ENCODE measurements at regions not wholly inside any gene's neighbourhood (a gene's known extent, or its start where the extent isn't known, plus 50 kb on each side); places are given as distances from the start of the nearest gene placed in this dataset.

GRCh38 chr15:70165716-70166284 lies 68.1 kb upstream of the TLE3 start:
- DNase-seq (ENCODE audit: low read depth in 2 of 2), result no peak

DNA sequence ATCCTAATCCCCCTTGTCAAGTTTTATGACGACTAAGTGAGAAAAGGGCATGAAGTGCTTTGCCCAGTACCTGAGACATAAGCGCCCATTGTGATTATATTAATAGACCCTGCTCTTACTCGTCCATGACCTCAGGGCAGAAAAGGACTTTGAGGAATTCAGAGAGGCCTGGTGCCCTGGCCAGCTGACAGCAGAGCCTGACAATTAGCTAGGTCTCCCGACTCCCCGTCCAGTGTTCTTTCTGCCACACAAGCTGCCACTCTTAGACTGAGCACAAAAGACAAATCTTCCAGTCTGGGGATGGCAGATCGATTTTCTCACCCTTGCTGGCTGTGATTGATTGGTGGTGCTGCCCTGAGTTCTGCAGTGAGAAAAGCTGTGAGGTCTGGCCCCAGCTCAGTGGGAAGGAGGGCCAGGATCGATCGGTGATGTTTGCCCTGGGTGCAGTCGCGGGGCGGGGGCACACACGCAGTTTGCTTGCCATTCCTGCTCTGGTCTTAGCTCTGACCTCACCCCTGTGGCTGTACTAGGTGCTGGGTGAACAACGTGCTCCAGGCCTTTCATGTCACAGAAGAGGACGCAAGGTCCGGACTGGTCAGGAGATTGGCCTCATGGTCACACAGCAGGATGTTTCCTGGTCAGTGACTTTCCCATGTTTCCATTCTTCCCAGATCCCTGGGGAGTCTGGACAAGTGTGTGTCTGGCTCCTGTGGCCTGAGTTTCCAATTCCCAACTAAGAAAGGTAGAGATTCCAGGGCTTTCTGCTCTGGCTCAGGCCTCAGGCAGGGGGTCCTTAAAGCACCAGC lies 67.4 kb upstream of the TLE3 start:
- DNase-seq (ENCODE audit: low read depth in 2 of 2), result no peak

DNA sequence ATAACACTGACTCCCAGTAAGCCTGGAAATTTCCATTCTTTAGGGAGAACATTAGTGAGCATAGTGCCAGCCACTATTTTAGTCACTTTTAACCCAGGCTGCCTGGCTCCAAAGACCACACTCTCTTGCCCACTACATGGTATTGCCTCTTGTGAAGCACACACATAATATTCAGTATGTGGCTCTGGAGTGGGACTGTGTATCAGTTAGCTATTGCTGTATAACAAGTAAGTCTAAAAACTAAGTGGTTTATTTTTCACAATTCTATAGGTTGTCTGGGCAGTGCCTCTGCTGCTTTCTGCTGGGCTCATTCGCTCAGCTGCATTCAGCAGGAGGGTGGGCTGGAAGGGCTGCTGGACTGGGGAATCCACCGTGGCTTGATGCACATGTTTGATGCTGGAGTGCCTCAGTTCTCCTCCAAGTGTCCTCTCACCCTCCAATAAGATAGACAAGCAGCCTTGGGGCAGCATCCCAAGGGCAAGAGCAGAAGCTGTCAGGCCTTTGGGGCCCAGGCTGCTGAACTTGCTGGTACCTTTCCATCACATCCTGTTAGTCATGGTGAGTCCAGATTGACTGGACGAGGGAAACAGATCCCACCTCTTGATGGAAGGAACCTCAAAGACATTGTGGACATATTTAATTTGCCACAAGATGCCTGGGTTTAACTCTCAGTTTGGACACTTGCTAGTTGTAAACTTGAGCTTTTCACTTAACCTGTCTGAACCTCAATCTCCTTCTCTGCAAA lies 66.6 kb upstream of the TLE3 start:
- no peak for DNase-seq (ENCODE audit: low read depth in 2 of 2)

DNA sequence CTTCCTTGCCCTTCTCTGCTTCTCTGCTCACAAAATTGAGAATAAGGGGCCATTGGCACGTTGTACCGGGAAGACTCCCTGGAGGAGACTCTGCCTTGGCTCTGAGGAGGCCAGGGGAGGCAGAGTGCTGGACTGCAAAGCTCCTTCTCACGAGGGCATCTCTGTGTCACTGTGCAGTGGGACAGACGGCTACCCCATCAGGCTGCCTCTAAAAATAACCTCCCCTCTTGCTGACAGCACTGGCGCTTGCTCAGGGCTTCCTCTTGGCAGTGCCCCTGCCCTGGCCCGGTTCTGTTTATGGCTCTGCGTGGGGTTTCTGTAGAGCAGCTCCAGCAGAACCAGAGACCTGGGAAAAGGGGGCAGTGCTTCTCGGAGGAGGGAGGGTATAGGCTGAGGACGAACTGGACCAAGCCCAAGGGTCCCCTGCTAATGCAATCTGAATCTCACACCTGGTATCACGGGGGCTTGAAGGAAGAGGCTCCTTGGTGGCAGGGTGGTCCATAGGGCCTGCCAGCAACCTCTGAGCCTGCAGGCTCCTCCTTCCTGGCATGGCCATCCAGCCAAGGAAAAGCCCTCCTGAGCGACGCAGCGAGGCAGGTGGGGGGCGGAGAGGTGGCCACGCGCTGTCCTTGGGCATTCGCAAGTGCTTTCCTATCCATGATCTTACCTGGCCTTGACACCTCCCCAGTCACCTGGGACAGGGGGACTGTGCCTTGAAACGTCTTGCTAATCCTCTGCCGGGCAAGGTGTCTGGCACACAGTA lies 63.3 kb upstream of the TLE3 start:
- DNase-seq (ENCODE audit: low read depth in 2 of 2), result no peak

- no peak for DNase-seq (ENCODE audit: low read depth in 2 of 2)
Observed at GRCh38 chr15:70160267-70160666, 62.5 kb upstream of the TLE3 start.

DNA sequence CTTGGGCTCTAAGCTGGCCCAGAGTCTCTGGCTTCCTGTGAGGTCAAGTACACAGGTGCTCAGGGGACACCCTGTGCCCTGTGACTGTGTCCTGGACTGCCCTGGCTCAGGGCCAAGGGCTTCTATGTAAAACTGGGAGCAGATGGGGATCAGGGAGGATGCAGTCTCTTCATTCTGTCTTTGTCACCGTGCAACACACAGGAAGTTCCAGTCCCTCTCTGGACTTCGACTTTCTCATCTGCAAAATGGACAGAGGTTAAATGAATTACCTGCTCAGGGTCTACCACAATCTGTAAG lies 61.9 kb upstream of the TLE3 start:
- no peak for DNase-seq (ENCODE audit: low read depth in 2 of 2)

GRCh38 chr15:70159001-70159712 lies 61.4 kb upstream of the TLE3 start:
- no peak for DNase-seq (ENCODE audit: low read depth in 2 of 2)

GRCh38 chr15:70158309-70159000 lies 60.7 kb upstream of the TLE3 start:
- DNase-seq (ENCODE audit: low read depth in 2 of 2), result no peak

DNA sequence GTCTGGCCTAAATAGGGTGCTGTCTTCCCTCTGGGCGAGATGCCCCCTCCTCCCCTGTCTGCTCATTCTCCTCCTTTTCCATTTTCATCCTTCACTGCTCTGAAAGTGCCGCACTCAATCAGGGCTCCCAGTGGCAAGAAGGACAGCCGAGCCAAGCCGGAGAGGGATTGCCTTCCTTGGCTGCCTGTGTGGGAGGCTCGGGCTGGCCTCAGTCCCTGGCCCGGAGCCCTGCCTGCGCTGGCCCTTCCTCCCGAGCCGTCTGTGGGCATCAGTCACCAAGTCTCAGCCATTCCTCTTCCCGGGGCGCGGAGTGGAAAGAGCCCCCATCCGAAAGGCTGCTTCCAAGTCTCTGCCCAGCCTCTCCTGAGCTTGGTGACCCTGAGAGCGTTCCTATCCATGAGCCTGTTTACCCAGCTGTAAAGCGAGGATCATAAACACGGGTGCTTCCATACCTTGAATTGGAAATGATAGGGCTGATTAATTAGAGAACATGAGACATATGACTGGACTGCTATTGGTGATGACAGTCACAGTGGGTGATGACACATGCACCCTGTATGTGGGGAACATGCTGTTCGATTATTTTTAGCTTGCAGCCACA lies 59.1 kb upstream of the TLE3 start:
- DNase-seq (ENCODE audit: low read depth in 2 of 2), result no peak

- DNase-seq (ENCODE audit: low read depth in 2 of 2), result no peak
Observed at GRCh38 chr15:70154718-70155347, 57.1 kb upstream of the TLE3 start.

DNA sequence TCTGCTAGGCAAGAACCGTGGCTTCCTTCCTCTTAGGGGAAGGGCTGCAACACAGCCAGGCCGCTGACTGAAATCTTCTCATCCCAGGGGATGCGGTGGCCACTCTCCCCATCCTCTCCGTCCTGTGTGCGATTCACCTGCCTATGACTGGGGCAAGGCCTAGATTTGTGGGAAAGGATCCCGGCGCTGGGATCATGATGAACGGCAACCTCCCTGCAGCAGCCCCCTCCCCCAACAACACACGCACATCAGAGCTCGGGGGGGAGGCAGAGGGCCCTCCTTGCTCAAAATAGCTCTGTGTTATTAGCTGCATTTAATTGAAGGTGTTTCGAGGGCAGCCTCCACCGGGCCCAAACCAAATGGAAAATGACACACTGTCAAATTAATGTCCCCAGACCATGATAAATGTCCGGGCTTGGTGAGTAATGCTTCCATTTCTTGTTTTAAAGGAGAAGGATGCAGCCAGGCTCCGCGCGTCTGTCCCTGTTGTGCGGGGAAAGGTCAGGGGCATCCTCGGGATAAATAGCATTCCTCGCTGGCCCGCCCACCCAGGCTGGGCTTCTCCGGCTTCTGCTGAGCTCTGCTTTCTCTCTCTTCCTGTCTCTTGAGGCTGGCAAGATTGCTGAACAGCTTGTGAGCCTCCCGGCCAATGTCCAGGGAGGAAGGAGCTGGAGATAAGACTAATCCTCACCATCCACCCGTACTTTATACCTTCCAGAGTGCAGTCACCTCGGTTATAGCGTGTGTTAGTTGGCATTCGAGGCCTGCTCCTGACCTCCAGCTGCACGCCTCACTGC lies 56.4 kb upstream of the TLE3 start:
- DNase-seq (ENCODE audit: low read depth in 2 of 2), result no peak

GRCh38 chr15:70152070-70152480 lies 54.4 kb upstream of the TLE3 start:
- no peak for DNase-seq (ENCODE audit: low read depth in 2 of 2)

DNA sequence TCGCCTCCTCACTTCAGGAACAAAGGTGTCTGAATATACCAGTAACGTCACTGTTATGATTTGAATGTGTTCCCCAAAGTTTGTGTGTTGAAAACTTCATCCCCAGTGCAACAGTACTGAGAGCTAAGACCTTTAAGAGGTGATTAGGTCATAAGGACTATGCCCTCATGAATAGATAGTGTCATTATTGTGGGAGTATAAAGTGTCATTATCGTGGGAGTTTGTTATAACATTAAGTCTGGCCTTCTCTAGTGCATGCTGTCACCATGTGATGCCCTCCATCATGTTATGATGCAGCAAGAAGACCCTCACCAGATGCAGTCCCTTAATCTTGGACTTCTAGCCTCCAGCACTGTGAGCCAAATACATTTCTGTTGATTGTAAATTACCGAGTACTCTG lies 53.7 kb upstream of the TLE3 start:
- no peak for DNase-seq (ENCODE audit: low read depth in 2 of 2)

- DNase-seq (ENCODE audit: low read depth in 2 of 2), result no peak
Observed at GRCh38 chr15:70151003-70151402, 53.3 kb upstream of the TLE3 start.

DNA sequence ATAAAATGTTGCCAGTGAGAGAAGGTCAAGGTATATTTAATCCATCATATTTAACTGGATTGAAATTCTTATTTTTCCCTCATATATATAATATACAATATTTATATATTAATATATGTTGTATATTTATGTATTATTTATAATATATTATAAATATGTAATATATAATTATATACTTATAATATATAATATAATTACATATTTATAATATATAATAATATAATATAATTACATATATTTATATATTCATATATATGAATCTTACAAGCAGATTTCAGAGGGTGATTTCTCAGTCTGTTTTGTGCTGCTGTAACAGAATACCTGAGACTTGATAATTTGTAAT lies 52.7 kb upstream of the TLE3 start:
- no peak for DNase-seq (ENCODE audit: low read depth in 2 of 2)

- DNase-seq (ENCODE audit: low read depth in 2 of 2), result no peak
Observed at GRCh38 chr15:70149667-70150404, 52.1 kb upstream of the TLE3 start.

DNA sequence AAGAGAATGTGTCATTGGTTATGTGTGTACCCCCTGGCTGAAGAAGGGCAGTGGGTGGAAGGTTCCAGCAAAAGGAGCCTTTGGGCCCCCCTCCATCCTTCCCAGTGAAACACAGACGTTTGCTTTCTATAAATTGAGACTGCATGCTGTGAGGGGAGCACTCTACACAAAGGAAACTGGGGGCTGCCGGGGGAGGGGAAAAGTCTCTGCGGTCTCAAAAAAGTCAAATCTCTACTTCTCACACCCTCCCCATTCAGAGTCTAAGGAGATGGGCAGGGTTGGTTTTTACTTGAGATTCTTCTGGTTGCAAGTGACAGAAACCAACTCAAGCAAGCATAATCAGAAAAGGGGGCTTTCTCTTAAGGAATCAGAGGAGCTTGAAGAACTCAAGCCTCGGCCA lies 50.1 kb upstream of the TLE3 start:
- DNase-seq (ENCODE audit: low read depth in 2 of 2), result no peak
